Midbrain (tissue), 1 donor: ENCODE measurements at regions not wholly inside any gene's neighbourhood (a gene's known extent, or its start where the extent isn't known, plus 50 kb on each side); places are given as distances from the start of the nearest gene placed in this dataset.

ENCODE experiments used
- DNase-seq: peaks from one replicate; lab custom pipeline; 2025; lab: John Stamatoyannopoulos, UW

- DNase-seq = no peak
These were observed 51.9 kb upstream of the GNB4 start for GRCh38 chr3:179503152-179503551.

- no peak for DNase-seq
These were observed 52.4 kb upstream of the GNB4 start for GRCh38 chr3:179503640-179504039.

- DNase-seq = no peak
These were observed 53.1 kb upstream of the GNB4 start for GRCh38 chr3:179504371-179504770.

- no peak for DNase-seq
These were observed 54.3 kb upstream of the GNB4 start for GRCh38 chr3:179505534-179505933.

- DNase-seq = no peak
These were observed 55.5 kb upstream of the GNB4 start for GRCh38 chr3:179506792-179507191.

- DNase-seq = no peak
These were observed 53.0 kb upstream of the ACTL6A start for GRCh38 chr3:179509701-179510100.

GRCh38 chr3:179510496-179510895 is 52.2 kb upstream of the ACTL6A start:
- no peak for DNase-seq

- DNase-seq = peak; percentile 29
These were observed 50.3 kb upstream of the ACTL6A start for GRCh38 chr3:179512378-179512777.
